ENCODE measurements at regions not wholly inside any gene's neighbourhood (a gene's known extent, or its start where the extent isn't known, plus 50 kb on each side); places are given as distances from the start of the nearest gene placed in this dataset.

GRCh38 chr9:97128919-97129318 is 90.0 kb upstream of the CTSV start:
- no peak for TF ChIP-seq CTCF (IDR thresholded peaks at IDR 0.05)
- TF ChIP-seq POLR2A (IDR thresholded peaks at IDR 0.05), result no peak
